SKM-1 (cell line): ENCODE measurements at regions not wholly inside any gene's neighbourhood (a gene's known extent, or its start where the extent isn't known, plus 50 kb on each side); places are given as distances from the start of the nearest gene placed in this dataset.
"Not testable (repeated sequence)": the region's sequence is repeated elsewhere in the genome, so short reads cannot be mapped to it uniquely, and the experiment has no call there.

Source experiments
- DNase-seq: peaks from one replicate; lab custom pipeline; 2025; ENCODE audit not compliant: unreplicated experiment; lab: John Stamatoyannopoulos, UW

- DNase-seq, result no peak
These were observed 307.3 kb upstream of the SGCD start for GRCh38 chr5:156019571-156020180.

DNA sequence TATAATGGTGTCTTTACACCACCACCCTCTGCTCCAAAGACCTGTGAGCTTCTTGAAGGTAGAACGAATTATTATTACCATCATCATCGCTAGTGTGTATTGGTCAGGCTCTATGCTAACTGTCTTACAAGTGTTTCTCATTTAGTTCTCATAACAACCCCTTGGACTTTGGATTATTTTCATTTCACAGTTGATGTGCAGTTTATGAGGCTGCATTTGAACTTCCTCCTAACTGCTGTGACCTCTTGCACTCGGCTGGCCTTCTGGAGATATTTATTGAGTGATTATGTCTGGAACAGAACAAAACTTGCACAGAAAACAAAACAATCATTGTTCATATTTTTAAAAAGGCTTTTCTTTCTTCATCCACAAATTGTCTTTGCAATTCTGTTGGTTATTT lies 306.3 kb upstream of the SGCD start:
- DNase-seq, result no peak

GRCh38 chr5:156021866-156022265 lies 305.1 kb upstream of the SGCD start:
- no peak for DNase-seq

DNA sequence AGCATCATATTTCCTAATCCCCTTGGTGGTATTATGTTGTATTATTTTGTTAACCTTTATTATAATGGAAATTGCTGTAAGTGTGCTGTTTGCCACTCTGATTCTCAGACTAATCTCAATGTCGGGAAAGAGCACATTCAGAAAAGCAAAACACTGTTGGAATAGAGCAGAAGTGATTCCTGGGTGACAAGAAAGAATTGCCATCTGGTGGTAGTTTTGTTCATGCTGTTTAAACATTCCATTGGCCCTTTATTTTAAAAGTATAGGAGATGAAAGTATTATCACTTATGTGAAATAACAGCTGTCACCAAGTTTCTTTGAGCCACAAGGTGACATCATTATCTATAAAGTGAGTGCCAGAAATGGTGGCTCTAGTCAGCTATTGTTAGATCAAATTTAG lies 301.3 kb upstream of the SGCD start:
- DNase-seq, result no peak

DNA sequence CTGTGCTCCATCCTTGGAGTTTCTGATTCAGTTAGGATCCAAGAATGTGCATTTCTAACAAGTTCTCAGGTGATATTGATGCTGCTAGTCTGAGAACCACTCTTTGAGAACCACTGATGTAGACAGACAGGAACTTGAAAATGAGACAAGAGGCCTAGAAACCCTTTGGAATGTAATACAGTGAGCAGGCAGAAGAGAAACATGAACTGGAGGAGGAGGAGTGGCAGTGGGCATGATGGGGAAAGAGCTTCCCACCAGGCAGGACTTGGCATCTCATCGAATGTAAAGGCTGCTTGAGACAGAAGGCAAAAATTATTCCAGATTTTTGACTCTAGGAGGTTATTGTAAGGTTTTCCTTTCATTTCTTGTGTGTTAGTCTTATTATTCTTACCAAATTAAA lies 295.8 kb upstream of the SGCD start:
- DNase-seq, result no peak

DNA sequence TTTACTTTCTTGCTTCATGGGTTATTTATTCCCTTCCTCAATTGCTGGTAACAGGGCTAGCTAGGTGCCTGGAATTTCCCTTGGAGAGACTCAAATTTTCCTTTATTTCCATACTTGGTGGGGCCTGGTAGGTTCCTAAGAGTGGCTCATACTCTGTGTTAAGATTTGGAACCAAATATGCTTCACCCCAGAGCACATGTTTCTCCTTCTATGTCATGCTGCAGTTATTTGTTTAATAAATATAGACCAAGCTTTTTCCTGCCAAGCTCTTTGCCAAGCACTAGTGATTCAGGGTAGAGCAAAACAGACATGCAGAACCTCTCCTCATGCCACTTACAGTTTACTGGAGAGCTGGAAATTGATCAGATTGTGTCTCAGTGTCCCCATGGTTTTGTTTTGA lies 290.3 kb upstream of the SGCD start:
- DNase-seq, result no peak

GRCh38 chr5:156037151-156037909 lies 289.6 kb upstream of the SGCD start:
- DNase-seq, result no peak

GRCh38 chr5:156042726-156043125 lies 284.2 kb upstream of the SGCD start:
- DNase-seq, result no peak

DNA sequence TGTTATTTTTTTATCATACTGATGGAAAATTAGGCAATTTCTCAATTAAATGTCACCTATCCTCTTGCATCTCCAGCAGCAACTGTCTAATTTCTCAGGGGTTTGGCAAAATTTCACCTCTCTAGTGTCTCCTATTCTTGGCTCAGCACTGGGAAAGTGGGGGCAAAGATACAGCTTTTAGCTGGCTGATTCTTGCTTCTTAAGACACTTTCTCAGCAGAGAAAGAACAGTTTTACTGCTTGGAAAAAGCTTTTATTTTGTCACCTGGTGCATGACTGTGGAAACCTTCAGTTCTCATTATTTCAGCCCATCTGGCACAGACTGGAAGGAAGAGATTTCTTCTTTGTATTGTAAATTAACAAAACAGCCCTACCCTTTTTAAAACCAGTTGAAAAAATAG lies 283.6 kb upstream of the SGCD start:
- no peak for DNase-seq

- DNase-seq, result no peak
These were observed 275.0 kb upstream of the SGCD start for GRCh38 chr5:156051972-156052371.

GRCh38 chr5:156052656-156053055 lies 274.3 kb upstream of the SGCD start:
- DNase-seq, result no peak

DNA sequence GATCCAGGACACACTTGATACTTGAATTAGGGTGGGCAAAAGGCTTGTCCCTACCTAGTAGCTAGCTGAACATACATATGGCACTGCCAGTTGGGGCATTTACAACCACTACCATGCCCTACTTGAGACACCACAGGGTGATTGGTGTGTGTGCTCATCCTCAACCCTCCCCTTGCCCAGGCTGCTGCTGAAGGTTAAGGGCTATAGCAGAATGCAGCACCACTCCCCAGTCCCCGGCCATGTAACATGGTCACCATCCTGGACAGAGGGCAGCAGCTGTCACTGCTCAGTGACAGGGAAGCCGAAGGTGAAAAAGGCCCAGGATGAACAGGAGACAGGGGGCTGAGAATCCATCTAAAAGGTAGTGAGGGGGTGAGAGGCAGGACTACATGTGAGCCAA lies 273.9 kb upstream of the SGCD start:
- DNase-seq, result no peak

GRCh38 chr5:156076912-156077311 lies 250.1 kb upstream of the SGCD start:
- no peak for DNase-seq

GRCh38 chr5:156087577-156088110 lies 239.3 kb upstream of the SGCD start:
- DNase-seq, result no peak

DNA sequence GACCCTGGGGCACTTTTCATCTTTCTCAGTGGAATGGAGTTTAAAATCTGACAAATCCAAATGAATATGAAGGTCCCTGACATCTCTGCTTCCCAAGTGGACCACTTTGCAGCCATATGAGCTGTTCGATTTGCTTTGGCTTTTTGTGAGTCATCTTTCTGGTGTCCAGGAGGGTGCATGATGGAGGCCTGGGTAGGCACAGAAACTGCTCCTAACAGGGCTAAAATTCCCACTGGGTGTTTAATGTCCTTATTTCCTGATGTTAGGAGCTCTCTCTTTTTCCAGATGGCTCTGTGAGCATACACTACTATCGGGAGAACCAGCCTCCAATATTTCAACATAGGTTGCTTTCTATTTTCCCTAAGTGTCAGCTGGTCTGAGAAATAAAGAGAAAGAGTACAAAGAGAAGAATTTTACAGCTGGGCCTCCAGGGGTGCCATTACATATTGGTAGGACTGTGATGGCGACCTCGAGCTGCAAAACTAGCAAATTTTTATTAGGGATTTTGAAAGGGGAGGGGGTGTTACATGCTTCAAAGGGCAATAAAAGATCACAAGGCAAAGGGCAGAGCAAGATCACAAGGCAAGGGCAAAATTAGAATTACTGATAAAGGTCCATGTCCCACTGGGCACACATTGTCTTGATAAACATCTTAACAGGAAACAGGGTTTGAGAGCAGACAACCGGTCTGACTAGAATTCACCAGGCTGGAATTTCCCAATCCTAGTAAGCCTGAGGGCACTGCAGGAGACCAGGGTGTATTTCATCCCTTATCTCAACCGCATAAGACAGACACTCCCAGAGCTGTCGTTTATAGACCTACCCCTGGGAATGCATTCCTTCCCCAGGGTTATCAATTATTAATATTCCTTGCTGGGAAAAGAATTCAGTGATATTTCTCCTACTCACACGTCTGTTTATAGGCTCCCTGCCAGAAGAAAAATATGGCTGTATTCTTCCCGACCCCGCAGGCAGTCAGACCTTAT lies 236.7 kb upstream of the SGCD start:
- not testable (repeated sequence) for DNase-seq

DNA sequence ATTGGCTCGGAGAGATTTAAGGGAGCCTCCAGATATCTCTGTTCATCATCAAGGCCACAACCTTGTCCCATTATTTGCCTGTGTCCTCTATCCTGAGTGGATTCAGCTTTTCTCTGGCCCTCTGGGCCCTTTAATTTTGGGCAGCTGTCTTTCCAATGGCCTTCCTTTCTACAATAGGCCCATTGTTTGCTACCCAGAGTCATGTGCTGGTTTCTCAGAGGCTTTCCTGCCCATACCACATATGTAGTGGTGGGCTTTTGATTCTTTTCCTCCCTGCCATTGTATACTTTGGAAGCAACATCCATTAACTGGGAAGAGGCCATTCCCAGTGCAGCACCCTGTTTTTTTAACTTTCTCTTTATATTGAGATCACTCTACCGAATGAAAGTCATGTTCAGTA lies 233.9 kb upstream of the SGCD start:
- DNase-seq, result no peak

- DNase-seq, result no peak
These were observed 233.0 kb upstream of the SGCD start for GRCh38 chr5:156094001-156094400.

DNA sequence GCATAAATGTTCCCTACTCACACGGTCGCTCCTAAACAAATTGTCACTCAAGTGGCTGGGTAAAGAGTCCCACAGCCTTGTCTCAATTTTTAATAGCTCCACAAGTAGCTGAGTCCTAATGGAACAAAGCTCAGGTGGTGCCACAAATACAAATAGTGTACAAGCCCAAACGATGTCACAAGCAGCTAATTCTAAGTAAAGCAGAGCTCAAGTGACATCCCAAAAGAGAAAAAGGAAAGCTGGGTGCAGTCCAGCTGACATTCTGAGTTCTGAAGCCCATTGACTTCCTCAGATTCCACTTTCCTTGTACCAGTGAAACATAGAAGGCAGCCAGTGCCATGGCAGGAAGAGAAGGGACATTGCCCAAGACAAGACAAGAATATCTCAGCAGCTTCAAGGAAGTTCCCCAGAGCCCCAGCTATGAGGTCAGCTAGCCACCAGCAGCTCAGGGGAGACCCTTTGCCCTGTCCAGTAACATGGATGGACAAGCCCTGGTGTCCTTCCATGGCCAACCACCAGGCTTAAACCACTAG lies 231.2 kb upstream of the SGCD start:
- no peak for DNase-seq

GRCh38 chr5:156096259-156096658 lies 230.7 kb upstream of the SGCD start:
- DNase-seq, result no peak

DNA sequence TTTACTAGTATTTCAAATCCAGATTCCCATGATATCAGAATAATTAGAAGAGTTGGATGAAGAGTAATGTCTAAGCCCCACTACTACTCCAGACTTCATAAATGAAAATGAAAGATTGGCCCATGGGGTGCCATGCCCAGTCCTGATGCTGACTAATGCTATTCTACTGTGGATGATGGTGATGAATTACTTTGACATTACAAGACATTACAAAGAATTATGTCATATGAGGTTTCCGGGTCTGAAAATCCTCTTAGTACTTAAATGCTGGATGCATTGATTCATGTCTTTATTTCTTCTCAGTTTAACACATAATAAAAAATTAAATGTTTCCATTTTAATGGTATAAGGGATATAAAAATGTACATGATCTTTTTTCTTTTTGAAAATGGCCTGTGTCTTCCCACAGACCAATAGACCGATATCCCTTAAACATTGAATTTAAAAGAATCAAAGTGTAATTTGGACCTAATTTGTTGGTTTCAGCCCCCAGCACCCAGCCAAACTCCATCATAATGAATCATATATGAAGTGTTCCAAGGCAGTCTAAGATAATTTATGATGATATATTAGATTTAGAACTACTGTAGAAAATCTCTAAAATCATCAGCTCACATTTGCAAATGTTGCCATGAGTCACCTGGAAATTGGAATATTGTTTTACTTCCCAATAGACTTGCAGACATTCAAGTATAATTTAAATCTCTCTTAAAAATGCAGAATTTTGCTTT lies 223.6 kb upstream of the SGCD start:
- no peak for DNase-seq
